ENCODE measurements at regions not wholly inside any gene's neighbourhood (a gene's known extent, or its start where the extent isn't known, plus 50 kb on each side); places are given as distances from the start of the nearest gene placed in this dataset.

- Histone ChIP-seq H3K36me3 (no peaks in the 10 kb centered on the region), H3K4me1 (no peaks in the 10 kb centered on the region), H3K27me3 (no peaks in the 10 kb centered on the region), H3K4me3 (no peak overlapping the region), H3K27ac (no peak overlapping the region), H3K9me3 (no peaks in the 10 kb centered on the region)
- intact Hi-C loops (cut with DNase I) = no loop called here
- no peak for TF ChIP-seq CTCF (IDR thresholded peaks at IDR 0.05)
- ATAC-seq = no peak
- no peak for DNase-seq
These were observed 571.2 kb upstream of the ZEB2 start for GRCh38 chr2:145090841-145091761.

DNA sequence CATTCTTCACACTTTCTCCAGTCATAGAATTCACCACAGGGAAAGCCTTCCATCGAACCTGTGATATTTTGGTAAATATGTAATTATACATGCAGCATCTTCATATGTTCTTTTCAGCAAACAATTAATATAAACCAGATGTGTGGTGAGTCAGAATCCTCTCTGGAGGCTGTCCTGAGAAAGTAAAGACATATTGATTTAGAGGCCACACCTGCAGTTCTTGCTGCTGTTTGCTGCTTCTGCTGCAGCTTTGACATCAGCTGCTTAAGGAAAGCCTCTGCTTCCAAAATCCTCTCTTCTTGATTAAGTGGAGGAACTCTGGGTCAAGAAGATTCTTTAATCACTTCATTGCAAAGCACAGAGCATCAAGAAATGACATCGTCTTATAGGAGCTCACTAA lies 568.8 kb upstream of the ZEB2 start:
- ATAC-seq = no peak
- no peak for DNase-seq
- TF ChIP-seq CTCF (IDR thresholded peaks at IDR 0.05) = no peak

GRCh38 chr2:145086910-145087309 lies 567.0 kb upstream of the ZEB2 start:
- H3K27me3 ChIP-seq = no peaks in the 10 kb centered on the region
- intact Hi-C loops (cut with DNase I) = no loop called here
- H3K27ac ChIP-seq = no peak overlapping the region
- H3K36me3 ChIP-seq = no peaks in the 10 kb centered on the region
- no peak overlapping the region for H3K4me3 ChIP-seq
- DNase-seq (no peak), ATAC-seq (no peak)
- H3K9me3 ChIP-seq = no peaks in the 10 kb centered on the region
- TF ChIP-seq CTCF (IDR thresholded peaks at IDR 0.05) = no peak
- no peaks in the 10 kb centered on the region for H3K4me1 ChIP-seq

More for the DNA sequence above, 568.8 kb upstream of the ZEB2 start:
- Histone ChIP-seq H3K4me3 (no peak overlapping the region), H3K27me3 (no peaks in the 10 kb centered on the region), H3K27ac (no peak overlapping the region), H3K36me3 (no peaks in the 10 kb centered on the region), H3K9me3 (no peaks in the 10 kb centered on the region), H3K4me1 (no peaks in the 10 kb centered on the region)
- intact Hi-C loops (cut with DNase I) = no loop called here

GRCh38 chr2:145085612-145086011 lies 565.7 kb upstream of the ZEB2 start:
- intact Hi-C loops (cut with DNase I) = no loop called here
- Histone ChIP-seq H3K4me1 (no peaks in the 10 kb centered on the region), H3K9me3 (no peaks in the 10 kb centered on the region), H3K36me3 (no peaks in the 10 kb centered on the region), H3K27ac (no peak overlapping the region), H3K27me3 (no peaks in the 10 kb centered on the region), H3K4me3 (no peak overlapping the region)
- DNase-seq = no peak
- TF ChIP-seq CTCF (IDR thresholded peaks at IDR 0.05) = no peak
- no peak for ATAC-seq

GRCh38 chr2:145080426-145080825 lies 560.5 kb upstream of the ZEB2 start:
- no peaks in the 10 kb centered on the region for H3K36me3 ChIP-seq
- no peak for TF ChIP-seq CTCF (IDR thresholded peaks at IDR 0.05)

More at GRCh38 chr2:145080426-145080825, 560.5 kb upstream of the ZEB2 start:
- no peak for ATAC-seq
- Histone ChIP-seq H3K27ac (no peak overlapping the region), H3K4me1 (no peaks in the 10 kb centered on the region), H3K9me3 (no peaks in the 10 kb centered on the region), H3K27me3 (no peaks in the 10 kb centered on the region), H3K4me3 (no peak overlapping the region)
- intact Hi-C loops (cut with DNase I) = no loop called here
- no peak for DNase-seq
